GM12878 (cell line): ENCODE measurements at regions not wholly inside any gene's neighbourhood (a gene's known extent, or its start where the extent isn't known, plus 50 kb on each side); places are given as distances from the start of the nearest gene placed in this dataset.

ENCODE experiments used
- ATAC-seq: fragments of 200-7000 bp; cut with Tn5 transposase; 3 replicates; pipeline ENCODE4 v1.9.1; 2020; ENCODE audit warnings: mild to moderate bottlenecking, moderate library complexity
- BruUV-seq: library from RNA; stranded (reverse); fragments of 400-500 nt; replicated peaks from 2 replicates; lab custom pipeline; 2021; lab: Mats Ljungman, UMichigan
- CTCF ChIA-PET: fragments of 300-600 bp; sonication (Branson Sonifier 250); formaldehyde crosslinking; extraction: SDS; loops from one replicate; lab custom pipeline; 2021; ENCODE audit warnings: inconsistent platforms; lab: Yijun Ruan, JAX
- POLR2A ChIA-PET: fragments of 350-600 bp; formaldehyde crosslinking; extraction: SDS; loops from one replicate; lab custom pipeline; 2021; ENCODE audit warnings: inconsistent platforms; lab: Charles Lee
- RAD21 ChIA-PET: fragments of 300-600 bp; sonication (Branson Sonifier 250); formaldehyde crosslinking; loops from one replicate; lab custom pipeline; 2023; ENCODE audit warnings: antibody characterized with exemption; ENCODE audit not compliant: unreplicated experiment; lab: Charles Lee
- SMC1A ChIA-PET: fragments of 300-600 bp; sonication (Branson Sonifier 250); formaldehyde crosslinking; loops from one replicate; lab custom pipeline; 2023; ENCODE audit not compliant: unreplicated experiment, uncharacterized antibody; lab: Charles Lee
- DNase-seq: peaks from one replicate; pipeline ENCODE4 v3.0.0-alpha.2; 2011; ENCODE audit warnings: low read depth, low spot score
- FAIRE-seq: peaks from 3 replicates; lab custom pipeline; 2011; peaks lifted over from hg19 to GRCh38; lab: Jason Lieb, UNC
- H2AFZ ChIP-seq: 2 replicates; pipeline ENCODE4 v1.6.0; 2011; ENCODE audit warnings: low read depth, low read length, control low read depth; ENCODE audit not compliant: control insufficient read depth
- H3K27ac ChIP-seq: 2 replicates; pipeline ENCODE4 v1.5.1; 2011; ENCODE audit warnings: control low read depth; ENCODE audit not compliant: control insufficient read depth, insufficient read depth
- H3K27me3 ChIP-seq, 2 experiments: replicated peaks in 1 of 2; 2 replicates each; pipeline versions ENCODE4 v1.6.0 to v1.6.1; 2011; ENCODE audit warnings: low read length in 1 of 2; ENCODE audit not compliant: control insufficient read depth in 2 of 2, insufficient read depth in 2 of 2
- H3K36me3 ChIP-seq, 2 experiments: 2 replicates each; pipeline ENCODE4 v1.5.1; 2011; ENCODE audit warnings: low read length in 1 of 2; ENCODE audit not compliant: control insufficient read depth in 2 of 2, insufficient read depth in 2 of 2
- H3K4me1 ChIP-seq: 2 replicates; pipeline ENCODE4 v1.6.1; 2011; ENCODE audit warnings: mild to moderate bottlenecking, low read length, moderate library complexity, mixed read lengths; ENCODE audit not compliant: control insufficient read depth, insufficient read depth
- H3K4me2 ChIP-seq: 2 replicates; pipeline ENCODE4 v1.6.0; 2011; ENCODE audit warnings: control low read depth; ENCODE audit not compliant: control insufficient read depth, insufficient read depth
- H3K4me3 ChIP-seq: fragments of 200-600 bp; sonication (generic); 2 replicates; pipeline ENCODE4 v1.5.1; 2016
- H3K79me2 ChIP-seq: 2 replicates; pipeline ENCODE4 v1.6.0; 2011; ENCODE audit warnings: low read length; ENCODE audit not compliant: control insufficient read depth, insufficient read depth
- H3K9ac ChIP-seq: 2 replicates; pipeline ENCODE4 v1.8.0; 2011; ENCODE audit warnings: low read length, control low read depth, mixed read lengths; ENCODE audit not compliant: control insufficient read depth, insufficient read depth
- H3K9me3 ChIP-seq: replicated peaks from 3 replicates; pipeline ENCODE4 v1.5.1; 2011; ENCODE audit warnings: mild to moderate bottlenecking, low read length; ENCODE audit not compliant: control insufficient read depth, insufficient read depth
- H4K20me1 ChIP-seq: 2 replicates; pipeline ENCODE4 v1.6.0; 2011; ENCODE audit not compliant: control insufficient read depth, insufficient read depth
- BCL11A ChIP-seq: IDR thresholded peaks from 2 replicates; pipeline ENCODE4 v1.6.1; 2011; ENCODE audit warnings: low read depth, low read length
- CEBPZ ChIP-seq: fragments of 150-350 bp; IDR thresholded peaks from 2 replicates; pipeline ENCODE4 v1.6.1; 2016; ENCODE audit warnings: low read depth, low read length
- DPF2 ChIP-seq: fragments of 450-650 bp; IDR thresholded peaks from 2 replicates; pipeline ENCODE4 v1.6.1; 2017; ENCODE audit warnings: mild to moderate bottlenecking
- EZH2 ChIP-seq: IDR thresholded peaks from 2 replicates; pipeline ENCODE4 v1.6.1; 2012; ENCODE audit warnings: low read depth, mild to moderate bottlenecking, control low read depth, inconsistent platforms, low read length, borderline replicate concordance; ENCODE audit not compliant: control insufficient read depth
- IRF3 ChIP-seq: fragments of 450-650 bp; IDR thresholded peaks from 2 replicates; pipeline ENCODE4 v1.6.1; 2014; ENCODE audit warnings: mild to moderate bottlenecking
- KAT2A ChIP-seq: conservative IDR thresholded peaks from 2 replicates; pipeline ENCODE4 v1.6.1; 2011; ENCODE audit warnings: low read depth, low read length; ENCODE audit not compliant: control insufficient read depth
- NRF1 ChIP-seq: conservative IDR thresholded peaks from 2 replicates; pipeline ENCODE4 v1.6.1; 2011; ENCODE audit warnings: mild to moderate bottlenecking, low read depth, low read length, improper control_type of control experiment
- RELA ChIP-seq: fragments of 450-650 bp; IDR thresholded peaks from 2 replicates; pipeline ENCODE4 v1.8.0; 2014; ENCODE audit warnings: borderline replicate concordance; ENCODE audit not compliant: partially characterized antibody
- SMARCA5 ChIP-seq: fragments of 450-650 bp; IDR thresholded peaks from 2 replicates; pipeline ENCODE4 v1.6.1; 2017; ENCODE audit warnings: mild to moderate bottlenecking
- TARDBP ChIP-seq: IDR thresholded peaks from 2 replicates; pipeline ENCODE4 v1.6.1; 2016; ENCODE audit warnings: borderline replicate concordance
- ZZZ3 ChIP-seq: IDR thresholded peaks from 2 replicates; pipeline ENCODE4 v1.6.1; 2011; ENCODE audit warnings: low read depth; ENCODE audit not compliant: control insufficient read depth, insufficient read length
- WGBS: methylation state at CpG from one replicate; pipeline ENCODE4 v1.1.6; 2016; ENCODE audit warnings: low lambda C conversion rate; ENCODE audit not compliant: insufficient replicate concordance, insufficient coverage; ENCODE audit errors: missing lambda C conversion rate; 5-methylcytosine and 5-hydroxymethylcytosine counted together
- in situ Hi-C: fragments of 300-500 bp; cut with MboI; formaldehyde crosslinking; loops from 9 replicates; pipeline ENCODE4 v1.14.3; 2018; ENCODE audit warnings: mixed read lengths
- intact Hi-C: fragments of 100-400 bp; cut with micrococcal nuclease; formaldehyde crosslinking; loops from one replicate; pipeline ENCODE4 v1.14.2; 2022; ENCODE audit not compliant: unreplicated experiment

GRCh38 chr13:53311561-53311960 is 282.9 kb downstream of the OLFM4 start:
- Histone ChIP-seq H3K79me2 (no peaks in the 10 kb centered on the region), H3K4me3 (no peak overlapping the region), H3K36me3 (no peaks in the 10 kb centered on the region), H3K4me1 (no peaks in the 10 kb centered on the region), H4K20me1 (no peaks in the 10 kb centered on the region), H3K9me3 (no peaks in the 10 kb centered on the region; the same call in 2 of the 3 replicates), H3K27ac (no peak overlapping the region), H3K4me2 (no peak overlapping the region), H2AFZ (no peak overlapping the region), H3K27me3 (no peaks in the 10 kb centered on the region), H3K9ac (no peak overlapping the region)
- ChIA-PET SMC1A (interaction anchor here (0.6 kb wide), 1 partner anchor 196 kb away, joined by 3 read pairs; no protein-coding TSS in a partner anchor), CTCF (interaction anchor here (0.6 kb wide), 1 partner anchor 77 kb away, joined by 3 read pairs; no protein-coding TSS in a partner anchor), RAD21 (no interaction called here), POLR2A (no interaction called here)
- no peak for DNase-seq
- ATAC-seq: no peak
- in situ Hi-C loops: no loop called here
- no TSS peak for BruUV-seq
- 0% methylated on average over 1 of the region's 1 CpG for WGBS
- FAIRE-seq: no peak
- intact Hi-C loops: no loop called here
- TF ChIP-seq SMARCA5 (no peak), KAT2A (no peak)

GRCh38 chr13:53321296-53321801 is 292.7 kb downstream of the OLFM4 start:
- SMC1A ChIA-PET: no interaction called here
- intact Hi-C loops (no loop called here), in situ Hi-C loops (no loop called here)
- no peaks in the 10 kb centered on the region for H3K79me2 ChIP-seq
- H3K9ac ChIP-seq: no peak overlapping the region
- no peaks in the 10 kb centered on the region for H3K36me3 ChIP-seq
- H3K4me1 ChIP-seq: no peaks in the 10 kb centered on the region
- no peak overlapping the region for H3K27ac ChIP-seq
- H4K20me1 ChIP-seq: no peaks in the 10 kb centered on the region
- H3K4me3 ChIP-seq: no peak overlapping the region
- no peaks in the 10 kb centered on the region for H3K27me3 ChIP-seq
- no peak for FAIRE-seq
- POLR2A ChIA-PET: no interaction called here
- 17% methylated on average over 2 of the region's 2 CpGs for WGBS
- H2AFZ ChIP-seq: no peak overlapping the region
- H3K4me2 ChIP-seq: no peak overlapping the region
- TF ChIP-seq DPF2 (no peak), CEBPZ (no peak), RELA (no peak), BCL11A (no peak), ZZZ3 (no peak), NRF1 (no peak), IRF3 (no peak), TARDBP (no peak), EZH2 (no peak)
- DNase-seq: no peak
- no peak for ATAC-seq
- RAD21 ChIA-PET: no interaction called here
- BruUV-seq: no TSS peak
- CTCF ChIA-PET: no interaction called here
- H3K9me3 ChIP-seq: no peaks in the 10 kb centered on the region
